HG03520 (cell line): ENCODE measurements at regions not wholly inside any gene's neighbourhood (a gene's known extent, or its start where the extent isn't known, plus 50 kb on each side); places are given as distances from the start of the nearest gene placed in this dataset.

ENCODE experiments used
- ATAC-seq: cut with Tn5 transposase; IDR thresholded peaks from one replicate; pipeline ENCODE4 v1.9.1; 2021; ENCODE audit warnings: mild to moderate bottlenecking, moderate library complexity; ENCODE audit not compliant: unreplicated experiment

- no peak for ATAC-seq
Measured at GRCh38 chr1:106603616-106604015, 452.9 kb upstream of the PRMT6 start.

- ATAC-seq, result no peak
Measured at GRCh38 chr1:106608841-106609240, 447.6 kb upstream of the PRMT6 start.

DNA sequence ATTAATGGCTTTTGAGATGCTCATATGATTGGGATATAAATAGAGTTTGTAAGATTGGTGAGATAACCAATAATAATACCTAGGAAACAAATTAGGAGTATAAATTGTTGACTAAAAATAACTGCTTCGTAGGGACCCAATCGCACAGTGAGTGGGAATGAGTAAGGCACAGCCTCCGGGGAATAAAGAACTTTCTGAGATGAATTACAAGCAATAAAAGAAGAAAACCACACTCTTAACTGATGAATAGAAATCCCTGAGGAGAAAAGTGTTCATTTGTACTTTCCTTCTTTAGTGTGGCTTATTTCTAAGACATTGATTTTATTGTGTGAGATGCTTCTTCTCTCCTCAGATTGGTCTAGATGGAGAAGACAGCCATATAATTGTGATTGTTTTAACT is 443.4 kb upstream of the PRMT6 start:
- ATAC-seq, result no peak

DNA sequence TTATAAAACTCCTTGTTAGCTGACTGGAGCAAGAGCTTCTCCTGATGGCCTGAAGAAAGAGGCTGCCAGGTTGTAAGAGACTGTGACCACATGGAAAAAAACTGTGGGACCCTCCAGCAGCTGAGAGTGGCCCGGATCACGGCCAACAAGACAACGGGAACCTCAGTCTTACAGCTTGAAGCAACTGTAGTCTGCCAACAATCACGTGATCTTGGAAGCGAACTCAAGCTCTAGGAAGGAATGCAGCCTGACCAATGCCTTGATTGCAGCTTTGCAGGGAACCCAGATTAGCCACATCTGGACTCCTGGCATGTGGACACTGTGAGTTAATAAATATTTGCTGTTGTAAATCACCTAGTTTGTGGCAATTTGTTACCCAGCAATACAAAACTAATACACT is 442.6 kb upstream of the PRMT6 start:
- no peak for ATAC-seq

DNA sequence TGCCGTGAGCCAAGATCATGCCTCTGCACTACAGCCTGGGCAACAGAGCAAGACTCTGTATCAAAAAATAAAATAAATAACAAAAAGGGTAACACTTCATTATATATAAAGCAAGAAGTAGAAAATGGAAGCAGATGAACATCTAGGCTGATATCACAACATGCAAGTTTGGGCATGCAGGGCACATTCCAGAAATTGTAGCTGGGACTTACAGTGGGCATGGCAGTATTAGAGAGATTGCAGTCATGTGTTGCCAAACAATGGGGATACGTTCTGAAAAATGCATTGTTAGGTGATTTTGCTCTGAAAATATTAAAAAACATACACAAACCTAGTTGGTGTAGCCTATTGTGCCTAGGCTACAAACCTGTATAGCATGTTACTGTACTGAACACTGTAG is 441.0 kb upstream of the PRMT6 start:
- no peak for ATAC-seq

DNA sequence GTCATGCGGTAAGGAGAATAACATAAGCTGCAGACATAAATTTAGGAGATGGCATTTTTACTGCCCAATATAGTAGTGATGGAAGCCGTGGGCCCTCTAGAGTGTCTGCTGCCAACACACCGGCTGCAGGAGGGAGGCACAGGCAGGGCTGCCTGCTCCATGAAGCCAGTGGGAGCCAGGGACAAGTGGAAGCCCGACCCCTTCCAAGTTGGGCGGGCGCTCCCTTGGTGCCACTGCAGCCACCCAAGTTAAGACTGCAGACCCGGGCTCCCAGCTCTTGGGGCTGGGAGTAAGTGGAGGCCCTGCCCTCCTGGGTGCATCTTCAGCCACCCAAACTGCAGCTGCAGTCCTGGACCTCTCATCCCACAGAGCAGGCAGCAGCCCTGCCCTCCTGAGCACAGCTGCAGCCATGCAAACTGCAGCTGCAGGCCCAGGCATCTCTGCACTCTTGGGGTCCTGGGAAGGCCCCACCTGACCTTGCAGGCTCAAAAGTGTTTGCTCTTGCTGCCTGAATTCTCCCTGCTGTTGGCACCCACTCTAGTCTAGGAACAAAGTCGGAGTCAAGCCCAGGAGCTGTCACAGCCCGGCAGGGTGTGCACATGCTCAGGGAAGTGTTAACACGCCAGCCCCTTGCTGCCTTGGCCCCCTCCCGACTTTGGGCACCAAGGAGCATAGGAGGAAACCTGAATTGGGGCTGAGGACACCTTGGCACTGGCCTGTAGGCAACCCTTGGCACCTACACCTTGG is 437.2 kb upstream of the PRMT6 start:
- no peak for ATAC-seq

DNA sequence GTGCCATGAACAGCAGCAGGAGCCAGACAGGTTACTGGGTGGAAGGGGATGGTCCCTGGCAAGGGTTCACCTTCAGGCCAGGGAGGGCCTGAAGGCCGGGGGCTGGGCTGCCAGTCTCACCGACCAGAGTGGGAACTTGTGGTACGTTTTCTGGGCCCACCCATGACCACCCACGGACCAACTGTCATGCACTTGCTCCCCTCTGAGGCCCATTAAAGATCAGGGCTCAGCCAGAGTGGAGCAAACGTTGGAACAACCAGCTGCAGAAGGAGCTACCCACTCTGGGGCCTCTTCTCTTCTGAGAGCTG is 436.7 kb upstream of the PRMT6 start:
- ATAC-seq, result no peak

GRCh38 chr1:106620521-106620954 is 435.9 kb upstream of the PRMT6 start:
- ATAC-seq, result no peak

GRCh38 chr1:106621853-106622252 is 434.6 kb upstream of the PRMT6 start:
- ATAC-seq, result no peak

DNA sequence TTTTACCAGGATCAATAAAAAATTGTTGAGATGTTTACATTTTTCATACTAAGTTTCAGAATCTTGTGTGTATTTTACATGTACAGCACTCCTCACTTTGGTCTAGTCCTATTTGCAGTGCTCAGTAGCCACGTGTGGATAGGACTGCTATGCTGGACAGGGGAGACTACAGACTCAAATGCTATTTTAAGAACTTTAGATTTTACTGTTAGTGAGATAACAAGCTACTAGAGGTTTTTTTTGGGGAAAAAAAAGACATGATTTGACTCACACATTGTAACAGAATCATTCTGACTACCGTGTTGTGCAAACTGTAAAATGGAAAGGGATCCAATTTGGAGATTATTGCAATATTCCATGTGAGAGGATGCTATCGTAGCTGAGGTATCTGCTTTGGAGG is 418.9 kb upstream of the PRMT6 start:
- no peak for ATAC-seq

GRCh38 chr1:106646261-106646784 is 410.2 kb upstream of the PRMT6 start:
- no peak for ATAC-seq

- no peak for ATAC-seq
Measured at GRCh38 chr1:106646816-106647215, 409.7 kb upstream of the PRMT6 start.

- ATAC-seq, result no peak
Measured at GRCh38 chr1:106651028-106651762, 405.3 kb upstream of the PRMT6 start.

DNA sequence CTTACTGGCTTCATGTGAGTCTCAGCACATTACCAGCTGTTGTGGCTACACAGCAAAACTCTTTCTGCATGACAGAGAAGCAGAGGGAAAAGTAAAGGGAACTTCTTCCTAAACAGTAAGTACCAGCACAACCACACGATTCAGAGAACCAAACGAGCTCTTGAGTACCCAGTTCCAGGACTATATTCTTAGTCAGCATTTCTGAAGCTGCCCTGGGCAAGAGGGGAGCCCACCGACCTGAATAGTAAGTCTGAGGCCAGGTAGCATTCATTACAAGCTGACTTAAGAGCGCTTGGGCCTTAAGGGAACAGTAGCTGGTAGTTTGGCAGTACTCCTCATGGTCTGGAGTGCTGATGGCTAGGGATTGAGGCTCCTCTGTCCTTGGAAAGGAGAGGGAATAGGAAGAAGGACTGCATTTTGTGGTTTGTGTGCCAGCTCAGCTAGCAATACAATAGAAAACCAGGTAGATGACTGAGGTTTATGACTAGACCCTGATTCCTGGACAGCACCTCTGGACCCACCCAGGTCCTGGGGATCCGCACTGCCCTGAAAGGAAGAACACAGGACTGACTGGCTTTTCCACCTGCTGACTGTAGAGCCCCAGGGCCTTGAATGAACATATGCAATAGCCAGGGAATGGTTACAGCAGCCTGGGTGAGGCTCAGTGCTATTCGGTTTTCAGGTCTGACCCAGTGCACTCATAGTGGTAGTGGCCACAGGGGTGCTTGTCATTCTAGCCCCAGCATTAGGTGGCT is 396.8 kb upstream of the PRMT6 start:
- no peak for ATAC-seq

DNA sequence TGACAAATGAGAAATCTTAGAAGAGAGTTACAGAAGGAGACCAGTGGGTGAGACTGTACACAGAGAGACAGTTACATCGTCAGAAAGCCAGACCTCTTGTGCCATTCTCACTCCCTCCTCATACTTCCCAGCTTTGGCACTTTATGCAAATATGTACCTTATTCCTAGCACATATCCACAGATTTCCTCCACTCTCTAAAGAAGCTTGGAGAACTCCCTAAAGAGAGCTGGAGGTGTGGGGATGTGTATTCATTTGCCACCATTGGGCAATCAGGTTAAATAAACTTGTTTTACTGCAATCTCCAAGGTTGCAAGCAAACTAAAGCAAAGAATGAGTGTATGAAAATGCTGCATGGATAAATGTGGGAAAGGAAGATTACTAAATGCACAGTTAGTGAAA is 380.9 kb upstream of the PRMT6 start:
- ATAC-seq, result no peak

DNA sequence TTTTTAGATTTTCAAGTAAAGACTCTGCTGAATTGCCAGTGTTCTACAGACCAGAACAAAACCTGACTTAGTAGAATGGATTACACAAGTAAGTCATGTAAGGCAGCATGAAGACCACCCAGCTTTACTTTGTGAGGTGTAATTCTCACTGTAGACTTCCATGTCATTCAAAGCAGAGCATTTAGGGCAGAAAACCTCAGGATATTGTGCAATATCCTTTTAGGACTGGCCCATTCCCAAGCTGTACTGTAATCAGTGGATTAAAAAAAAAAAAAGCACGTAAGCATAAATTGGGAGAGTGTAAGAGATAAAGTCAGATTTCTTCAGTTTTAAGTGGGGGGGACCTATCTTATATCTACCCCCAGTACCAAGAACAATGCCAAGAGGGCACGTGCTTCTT is 380.5 kb upstream of the PRMT6 start:
- ATAC-seq, result no peak

- ATAC-seq, result no peak
Measured at GRCh38 chr1:106677181-106677580, 379.3 kb upstream of the PRMT6 start.

GRCh38 chr1:106677721-106678120 is 378.8 kb upstream of the PRMT6 start:
- no peak for ATAC-seq

DNA sequence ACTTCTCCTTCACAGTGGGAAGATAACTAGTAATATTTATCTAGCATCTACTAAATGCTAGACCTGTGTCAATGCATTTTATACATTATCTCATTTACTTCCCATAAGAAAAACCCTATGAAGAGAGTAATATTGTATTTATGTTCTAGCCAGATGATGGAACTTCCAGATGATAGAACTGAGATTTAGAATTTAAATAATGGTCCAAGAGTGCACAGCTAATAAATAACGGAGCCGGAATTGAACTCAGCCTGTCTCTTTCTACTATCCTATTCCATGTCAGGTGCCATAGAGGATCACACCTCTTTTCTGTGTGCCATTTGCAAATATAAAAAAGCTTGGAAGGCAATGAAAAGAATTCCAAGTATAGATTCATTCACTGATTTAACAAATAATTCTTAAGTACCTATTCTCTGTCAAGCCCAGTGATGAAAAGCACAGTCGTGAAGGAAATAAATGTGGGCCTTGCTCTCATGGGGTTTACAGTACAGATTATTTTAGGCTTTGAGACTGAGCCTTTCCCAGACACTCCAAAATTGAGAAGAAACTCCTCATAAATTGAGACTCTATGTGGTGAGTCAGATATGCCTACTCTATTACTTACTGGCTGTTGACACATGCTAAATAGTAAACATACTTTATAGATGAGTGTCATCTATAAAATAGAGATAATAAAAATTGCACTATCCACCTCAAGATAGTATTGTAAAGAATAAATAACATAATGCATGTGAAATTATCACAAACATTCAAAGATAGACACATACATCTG is 378.0 kb upstream of the PRMT6 start:
- ATAC-seq, result no peak

- ATAC-seq, result no peak
Measured at GRCh38 chr1:106680216-106680615, 376.3 kb upstream of the PRMT6 start.

DNA sequence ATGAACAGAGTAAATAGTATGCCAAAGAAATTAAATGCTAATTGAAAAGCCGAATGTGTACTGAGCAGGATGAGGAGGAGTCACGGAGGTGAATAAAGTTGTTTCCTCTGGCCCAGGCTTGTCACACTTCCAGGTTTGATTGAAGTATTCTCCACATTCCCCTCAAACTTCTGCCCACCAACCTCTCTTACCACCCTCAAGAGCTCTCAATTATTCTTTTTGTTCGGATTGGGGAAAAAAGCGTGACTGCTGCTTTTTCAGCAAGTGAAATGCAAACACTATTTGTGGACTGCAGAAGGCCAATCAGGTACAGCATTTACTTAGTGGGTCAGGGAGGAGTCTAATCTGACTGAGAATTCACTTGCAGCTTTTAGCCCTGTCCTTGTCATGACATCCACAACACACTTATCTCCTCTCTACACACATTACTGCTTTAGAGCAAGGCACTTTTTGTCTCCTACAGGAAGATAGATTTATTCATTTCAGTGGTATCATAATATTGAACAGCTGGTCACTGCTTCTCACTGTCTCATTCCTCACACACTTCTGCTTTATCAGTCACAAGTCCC is 375.6 kb upstream of the PRMT6 start:
- no peak for ATAC-seq
